ENCODE measurements at regions not wholly inside any gene's neighbourhood (a gene's known extent, or its start where the extent isn't known, plus 50 kb on each side); places are given as distances from the start of the nearest gene placed in this dataset.
"Not testable (repeated sequence)": the region's sequence is repeated elsewhere in the genome, so short reads cannot be mapped to it uniquely, and the experiment has no call there.

GRCh38 chr2:89326455-89326854 is 635.0 kb downstream of the RPIA start:
- not testable (repeated sequence) for DNase-seq

- not testable (repeated sequence) for DNase-seq
Measured at GRCh38 chr2:89328790-89329189, 637.3 kb downstream of the RPIA start.

Data from CD4-positive, alpha-beta T cell treated with Interleukin-15 for 1 hour (primary cell).